ENCODE measurements at regions not wholly inside any gene's neighbourhood (a gene's known extent, or its start where the extent isn't known, plus 50 kb on each side); places are given as distances from the start of the nearest gene placed in this dataset.

DNA sequence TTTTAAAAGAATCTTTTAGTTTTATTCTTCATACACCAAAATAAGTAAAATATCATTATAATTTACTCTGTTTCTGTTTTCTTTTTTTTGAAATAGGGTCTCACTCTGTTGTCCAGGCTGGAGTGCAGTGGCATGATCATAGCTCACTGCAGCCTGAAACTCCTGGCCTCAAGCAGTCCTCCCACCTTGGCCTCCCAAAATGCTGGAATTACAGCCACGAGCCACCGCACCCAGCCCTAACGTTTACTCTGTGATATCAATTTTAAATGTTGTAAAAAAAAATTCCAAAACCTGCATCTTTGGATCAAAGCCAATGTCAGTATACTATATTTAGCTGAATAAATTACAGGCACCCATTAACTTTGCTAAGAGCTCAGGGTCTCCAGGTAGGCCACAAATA, 437.1 kb upstream of the USP15 start:
- Histone ChIP-seq H3K27me3 (ENCODE audit: insufficient read depth, low read depth, severe bottlenecking) (no peaks in the 10 kb centered on the region), H3K27ac (no peak overlapping the region), H3K9me3 (ENCODE audit: severe bottlenecking) (no peaks in the 10 kb centered on the region), H3K36me3 (no peaks in the 10 kb centered on the region), H3K4me3 (ENCODE audit: low read depth, low read length) (no peak overlapping the region)
- TF ChIP-seq, protein P1, sequence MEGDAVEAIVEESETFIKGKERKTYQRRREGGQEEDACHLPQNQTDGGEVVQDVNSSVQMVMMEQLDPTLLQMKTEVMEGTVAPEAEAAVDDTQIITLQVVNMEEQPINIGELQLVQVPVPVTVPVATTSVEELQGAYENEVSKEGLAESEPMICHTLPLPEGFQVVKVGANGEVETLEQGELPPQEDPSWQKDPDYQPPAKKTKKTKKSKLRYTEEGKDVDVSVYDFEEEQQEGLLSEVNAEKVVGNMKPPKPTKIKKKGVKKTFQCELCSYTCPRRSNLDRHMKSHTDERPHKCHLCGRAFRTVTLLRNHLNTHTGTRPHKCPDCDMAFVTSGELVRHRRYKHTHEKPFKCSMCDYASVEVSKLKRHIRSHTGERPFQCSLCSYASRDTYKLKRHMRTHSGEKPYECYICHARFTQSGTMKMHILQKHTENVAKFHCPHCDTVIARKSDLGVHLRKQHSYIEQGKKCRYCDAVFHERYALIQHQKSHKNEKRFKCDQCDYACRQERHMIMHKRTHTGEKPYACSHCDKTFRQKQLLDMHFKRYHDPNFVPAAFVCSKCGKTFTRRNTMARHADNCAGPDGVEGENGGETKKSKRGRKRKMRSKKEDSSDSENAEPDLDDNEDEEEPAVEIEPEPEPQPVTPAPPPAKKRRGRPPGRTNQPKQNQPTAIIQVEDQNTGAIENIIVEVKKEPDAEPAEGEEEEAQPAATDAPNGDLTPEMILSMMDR (IDR thresholded peaks at IDR 0.05; ENCODE audit: low read depth, low read length), result no peak
- no peak for DNase-seq

DNA sequence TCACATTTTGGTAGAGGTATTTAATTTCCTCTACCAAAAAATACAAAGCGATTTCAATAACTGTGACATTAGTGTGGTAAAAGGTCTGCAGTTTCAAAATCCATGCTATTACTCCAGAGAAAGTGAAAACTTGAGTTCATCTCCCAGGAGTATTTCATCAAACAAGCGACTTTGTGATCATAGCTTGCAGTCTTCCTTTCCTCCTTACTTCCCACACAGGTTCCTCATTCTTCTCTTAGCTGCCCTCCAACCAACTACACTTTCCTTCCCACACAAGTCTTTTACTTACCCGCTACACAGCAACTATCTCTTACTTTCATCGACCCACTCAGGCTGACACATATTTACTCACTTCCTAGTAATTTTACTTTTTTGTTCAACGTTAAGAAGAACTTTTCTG, 413.4 kb upstream of the USP15 start:
- TF ChIP-seq, protein P1 (IDR thresholded peaks at IDR 0.05; ENCODE audit: low read depth, low read length), result no peak
- Histone ChIP-seq H3K9me3 (ENCODE audit: severe bottlenecking) (no peaks in the 10 kb centered on the region), H3K4me3 (ENCODE audit: low read depth, low read length) (no peak overlapping the region), H3K27ac (no peak overlapping the region), H3K27me3 (ENCODE audit: insufficient read depth, low read depth, severe bottlenecking) (no peaks in the 10 kb centered on the region), H3K36me3 (no peaks in the 10 kb centered on the region)
- no peak for DNase-seq

DNA sequence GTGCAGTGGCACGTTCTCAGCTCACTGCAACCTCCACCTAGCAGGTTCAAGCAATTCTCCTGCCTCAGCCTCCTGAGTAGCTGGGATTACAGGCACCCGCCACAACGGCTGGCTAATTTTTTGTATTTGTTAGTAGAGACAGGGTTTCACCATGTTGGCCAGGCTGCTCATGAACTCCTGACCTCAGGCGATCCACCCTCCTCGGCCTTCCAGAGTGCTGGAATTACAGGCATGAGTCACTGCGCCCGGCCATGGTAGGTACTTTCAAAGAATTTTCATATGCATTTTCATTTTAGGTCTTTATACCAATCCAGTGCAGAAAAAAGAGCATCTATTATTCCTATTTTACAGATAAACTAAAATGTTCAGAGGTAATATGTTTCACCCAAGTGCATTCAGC, 411.3 kb upstream of the USP15 start:
- Histone ChIP-seq H3K27me3 (ENCODE audit: insufficient read depth, low read depth, severe bottlenecking) (no peaks in the 10 kb centered on the region), H3K27ac (no peak overlapping the region), H3K4me3 (ENCODE audit: low read depth, low read length) (no peak overlapping the region), H3K9me3 (ENCODE audit: severe bottlenecking) (no peaks in the 10 kb centered on the region), H3K36me3 (no peaks in the 10 kb centered on the region)
- no peak for DNase-seq
- TF ChIP-seq, protein P1 (IDR thresholded peaks at IDR 0.05; ENCODE audit: low read depth, low read length), result no peak

DNA sequence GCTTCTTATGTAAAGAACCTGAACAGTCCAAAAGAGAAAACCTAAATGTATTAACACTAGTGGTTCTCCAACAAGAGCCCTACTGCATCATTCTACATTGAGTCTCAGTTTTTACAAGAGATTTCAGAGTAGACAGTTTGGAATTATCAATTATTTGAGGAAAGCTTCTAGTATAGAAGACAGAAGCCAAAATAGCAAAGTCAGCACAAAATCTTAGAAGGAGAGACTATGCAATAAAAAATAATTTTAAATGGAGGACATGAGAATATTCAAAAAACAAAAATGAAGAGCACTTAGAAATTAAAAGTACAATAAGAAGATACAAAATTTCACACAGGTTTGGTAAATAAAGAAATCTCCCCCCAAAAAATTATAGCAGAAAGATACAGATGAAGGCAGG, 406.3 kb upstream of the USP15 start:
- Histone ChIP-seq H3K27ac (no peak overlapping the region), H3K36me3 (no peaks in the 10 kb centered on the region), H3K4me3 (ENCODE audit: low read depth, low read length) (no peak overlapping the region), H3K9me3 (ENCODE audit: severe bottlenecking) (peaks cover 2% of the 10 kb centered on the region), H3K27me3 (ENCODE audit: insufficient read depth, low read depth, severe bottlenecking) (no peaks in the 10 kb centered on the region)
- TF ChIP-seq, protein P1 (IDR thresholded peaks at IDR 0.05; ENCODE audit: low read depth, low read length), result no peak
- no peak for DNase-seq

DNA sequence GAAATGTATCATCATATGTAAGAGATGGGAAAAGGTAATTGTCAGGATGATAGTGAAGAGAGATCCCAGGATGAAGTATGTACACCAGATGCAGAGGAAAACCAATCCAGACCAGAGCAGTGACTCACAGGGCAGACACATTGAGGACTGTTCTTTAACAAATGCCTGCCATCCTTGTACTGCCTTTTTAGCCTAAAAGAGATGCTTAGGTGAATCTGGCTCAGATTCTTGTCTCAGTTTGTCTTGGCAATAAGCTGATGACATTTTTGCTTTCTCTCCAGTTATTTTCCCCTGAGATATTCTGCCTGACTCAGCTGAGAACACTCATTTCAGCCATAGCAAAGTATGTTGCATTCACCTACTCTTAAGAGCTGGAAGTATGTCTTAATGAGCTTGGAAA, 405.3 kb upstream of the USP15 start:
- Histone ChIP-seq H3K27ac (no peak overlapping the region), H3K9me3 (ENCODE audit: severe bottlenecking) (peaks cover 2% of the 10 kb centered on the region), H3K4me3 (ENCODE audit: low read depth, low read length) (no peak overlapping the region), H3K36me3 (no peaks in the 10 kb centered on the region), H3K27me3 (ENCODE audit: insufficient read depth, low read depth, severe bottlenecking) (no peaks in the 10 kb centered on the region)
- DNase-seq, result no peak
- TF ChIP-seq, protein P1 (IDR thresholded peaks at IDR 0.05; ENCODE audit: low read depth, low read length), result no peak

DNA sequence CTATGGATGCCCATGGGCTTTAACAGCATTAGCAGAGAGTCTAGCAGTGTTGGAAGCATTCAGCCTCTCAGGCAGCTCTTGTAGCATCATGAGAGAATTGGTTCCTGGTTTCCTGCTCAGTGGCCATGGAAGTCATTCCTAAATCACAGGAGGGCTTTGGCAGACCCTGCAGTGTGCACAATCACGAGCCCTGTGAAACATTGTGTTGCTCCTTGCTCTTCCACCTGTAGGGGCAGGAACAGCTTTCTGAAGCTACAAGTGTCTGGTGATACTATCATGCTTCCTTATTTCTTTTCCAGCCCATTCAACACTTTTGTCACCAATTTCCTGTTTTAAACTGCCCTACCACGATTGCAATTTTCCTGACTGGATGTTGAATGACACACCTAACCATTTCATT, 402.2 kb upstream of the USP15 start:
- H3K9me3 ChIP-seq (ENCODE audit: severe bottlenecking), result peaks cover 2% of the 10 kb centered on the region
- TF ChIP-seq, protein P1 (IDR thresholded peaks at IDR 0.05; ENCODE audit: low read depth, low read length), result no peak

More for the DNA sequence above, 402.2 kb upstream of the USP15 start:
- no peak overlapping the region for H3K27ac ChIP-seq
- H3K4me3 ChIP-seq (ENCODE audit: low read depth, low read length), result no peak overlapping the region
- DNase-seq, result no peak
- H3K27me3 ChIP-seq (ENCODE audit: insufficient read depth, low read depth, severe bottlenecking), result no peaks in the 10 kb centered on the region
- no peaks in the 10 kb centered on the region for H3K36me3 ChIP-seq

Data from WERI-Rb-1 (cell line).